GM03348 (cell line): ENCODE measurements at regions not wholly inside any gene's neighbourhood (a gene's known extent, or its start where the extent isn't known, plus 50 kb on each side); places are given as distances from the start of the nearest gene placed in this dataset.
"Not testable (repeated sequence)": the region's sequence is repeated elsewhere in the genome, so short reads cannot be mapped to it uniquely, and the experiment has no call there.

Source experiments
- DNase-seq: peaks from one replicate; pipeline ENCODE4 v3.0.0; 2012; ENCODE audit warnings: low spot score

- no peak for DNase-seq
Measured at GRCh38 chrX:94834226-94834625, 1160.2 kb downstream of the FAM133A start.

GRCh38 chrX:94850811-94851210, 1176.8 kb downstream of the FAM133A start:
- no peak for DNase-seq

GRCh38 chrX:94854251-94854650, 1180.2 kb downstream of the FAM133A start:
- no peak for DNase-seq

GRCh38 chrX:94862470-94862869, 1188.5 kb downstream of the FAM133A start:
- DNase-seq: not testable (repeated sequence)

- DNase-seq: no peak
Measured at GRCh38 chrX:94871640-94872039, 1197.6 kb downstream of the FAM133A start.

- DNase-seq: no peak
Measured at GRCh38 chrX:94901849-94902248, 1227.8 kb downstream of the FAM133A start.

GRCh38 chrX:94908171-94908570, 1234.2 kb downstream of the FAM133A start:
- DNase-seq: no peak

- no peak for DNase-seq
Measured at GRCh38 chrX:94908648-94909047, 1234.6 kb downstream of the FAM133A start.

GRCh38 chrX:94914235-94914634, 1240.2 kb downstream of the FAM133A start:
- DNase-seq: no peak

GRCh38 chrX:94932278-94932965, 1258.4 kb downstream of the FAM133A start:
- no peak for DNase-seq

GRCh38 chrX:94936722-94937121, 1262.7 kb downstream of the FAM133A start:
- DNase-seq: no peak

- no peak for DNase-seq
Measured at GRCh38 chrX:94937491-94937890, 1263.5 kb downstream of the FAM133A start.

- DNase-seq: no peak
Measured at GRCh38 chrX:94942603-94943002, 1268.6 kb downstream of the FAM133A start.

- DNase-seq: not testable (repeated sequence)
Measured at GRCh38 chrX:94946137-94946536, 1272.1 kb downstream of the FAM133A start.

- DNase-seq: no peak
Measured at GRCh38 chrX:94961730-94962129, 1287.7 kb downstream of the FAM133A start.

- DNase-seq: no peak
Measured at GRCh38 chrX:94977562-94977961, 1303.6 kb downstream of the FAM133A start.

- no peak for DNase-seq
Measured at GRCh38 chrX:94977986-94978385, 1304.0 kb downstream of the FAM133A start.
